Skeletal muscle cell (primary cell): ENCODE measurements at regions not wholly inside any gene's neighbourhood (a gene's known extent, or its start where the extent isn't known, plus 50 kb on each side); places are given as distances from the start of the nearest gene placed in this dataset.
A peak's percentile ranks its signal among the peaks of the same experiment; 100 is the strongest.

Source experiments
- DNase-seq: peaks from one replicate; pipeline ENCODE4 v3.0.0-alpha.2; 2010; ENCODE audit warnings: low read depth
- H3K4me3 ChIP-seq: 2 replicates; pipeline ENCODE4 v1.5.1; 2011; ENCODE audit warnings: low read depth, mild to moderate bottlenecking, control low read depth, low read length, moderate library complexity

DNA sequence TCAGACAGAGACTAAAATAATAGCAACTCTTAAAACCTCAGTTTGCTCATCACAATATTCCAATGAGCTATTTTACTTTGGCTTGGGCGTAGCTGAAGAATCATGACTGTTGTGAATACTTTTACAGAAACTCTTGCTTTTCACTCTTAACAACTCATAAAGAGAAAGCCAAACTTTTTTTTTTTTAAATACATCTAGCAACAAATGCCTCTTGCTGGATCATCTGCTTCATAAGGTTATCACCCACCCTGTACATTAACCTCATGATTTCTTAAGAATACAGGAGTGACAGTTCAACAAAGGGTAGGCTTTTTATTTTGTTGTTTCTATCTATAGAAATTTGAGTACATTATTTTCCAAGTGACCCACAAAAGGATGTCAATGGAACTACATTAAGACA lies 307.4 kb upstream of the DDHD1 start:
- DNase-seq, result no peak
- no peak overlapping the region for H3K4me3 ChIP-seq

DNA sequence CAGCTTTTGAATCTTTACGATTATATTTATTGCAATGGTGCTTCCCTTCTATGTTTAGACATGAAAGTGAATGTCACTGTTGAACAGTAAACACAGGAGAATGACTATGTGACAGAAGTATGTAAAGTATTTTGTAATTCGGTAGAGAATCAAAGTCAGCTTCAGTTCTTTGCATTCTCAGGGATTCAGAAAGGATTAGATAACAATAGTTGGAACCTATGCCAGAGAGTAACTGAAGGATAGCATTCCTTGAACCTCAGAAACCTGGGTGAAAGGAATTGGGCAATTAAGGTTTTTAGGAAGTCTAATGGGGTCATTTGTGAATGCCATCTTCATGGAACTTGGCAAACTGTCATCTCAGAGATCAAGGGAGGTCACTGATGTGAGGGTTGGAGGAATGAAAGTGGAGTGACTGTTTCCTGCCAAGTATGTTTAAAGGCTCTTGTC lies 305.3 kb upstream of the DDHD1 start:
- peak; percentile 17 for DNase-seq
- no peak overlapping the region for H3K4me3 ChIP-seq

DNA sequence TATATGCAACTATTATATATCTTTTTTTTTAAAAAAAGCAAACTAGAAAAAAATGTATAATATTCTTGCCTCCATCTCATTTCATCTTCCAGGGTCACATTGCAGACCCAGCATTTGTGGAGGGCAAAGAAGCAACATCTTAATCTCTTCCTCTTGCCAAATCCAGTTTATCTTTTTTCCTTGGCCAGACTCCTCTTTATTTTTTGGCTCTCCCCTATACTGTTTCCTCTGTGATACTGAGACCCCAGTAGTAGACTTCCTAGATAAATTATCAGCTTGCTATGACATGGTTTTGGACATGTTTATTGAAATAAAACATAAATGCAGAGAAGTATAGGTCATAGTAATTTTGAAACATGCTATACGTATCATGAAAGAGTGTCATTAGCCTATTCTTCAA lies 303.8 kb upstream of the DDHD1 start:
- no peak for DNase-seq
- no peak overlapping the region for H3K4me3 ChIP-seq

DNA sequence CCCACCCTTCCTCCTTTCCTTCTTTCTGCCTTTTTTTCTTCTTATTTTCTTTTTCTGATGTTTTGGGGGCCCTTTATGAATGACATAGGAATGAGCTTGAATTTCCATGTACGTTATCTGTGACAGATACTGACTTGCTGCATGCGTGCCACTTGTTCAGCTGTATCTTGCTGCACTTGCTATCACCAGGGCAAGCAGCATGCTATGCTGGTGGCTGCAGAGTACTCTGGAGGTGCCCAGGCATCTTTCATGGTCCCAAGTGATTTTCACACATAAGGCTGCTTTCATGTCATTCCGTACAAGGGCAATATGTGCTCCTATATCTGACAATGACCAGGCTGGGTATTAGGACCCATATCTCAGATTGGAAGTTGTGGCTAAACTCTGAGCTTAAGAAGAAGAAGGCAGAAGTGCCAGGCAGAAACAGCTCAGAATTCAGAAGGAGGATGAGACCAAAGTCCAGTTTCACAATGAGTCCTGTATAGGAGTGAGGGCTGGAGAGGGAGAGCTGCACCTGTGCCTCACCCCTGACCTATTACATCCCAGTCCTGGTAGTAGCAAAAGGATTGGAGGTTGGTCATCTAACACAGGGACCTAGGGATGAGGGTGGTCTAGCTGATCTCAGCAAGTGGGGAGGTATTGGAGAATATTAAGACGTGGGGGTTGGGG lies 299.0 kb upstream of the DDHD1 start:
- no peak for DNase-seq
- no peak overlapping the region for H3K4me3 ChIP-seq

DNA sequence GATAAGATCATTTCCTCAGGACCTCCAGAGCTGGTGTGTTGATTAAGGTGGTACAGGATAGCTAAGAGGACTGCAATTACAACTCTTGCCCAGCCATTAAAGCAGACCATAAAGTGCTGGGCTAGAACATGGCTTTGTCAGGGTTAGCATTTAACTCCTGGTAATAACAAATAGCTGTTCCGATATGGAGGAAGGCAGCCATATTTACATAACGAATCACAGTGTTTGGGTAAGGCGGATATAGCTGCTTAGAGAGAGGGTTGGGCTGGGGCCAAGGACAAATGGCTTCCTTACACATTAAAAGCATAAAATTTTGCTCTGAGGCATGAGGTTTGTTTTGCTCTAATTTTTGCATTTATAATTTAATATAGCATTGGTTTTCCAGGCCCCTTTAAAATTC lies 297.7 kb upstream of the DDHD1 start:
- no peak for DNase-seq
- no peak overlapping the region for H3K4me3 ChIP-seq

DNA sequence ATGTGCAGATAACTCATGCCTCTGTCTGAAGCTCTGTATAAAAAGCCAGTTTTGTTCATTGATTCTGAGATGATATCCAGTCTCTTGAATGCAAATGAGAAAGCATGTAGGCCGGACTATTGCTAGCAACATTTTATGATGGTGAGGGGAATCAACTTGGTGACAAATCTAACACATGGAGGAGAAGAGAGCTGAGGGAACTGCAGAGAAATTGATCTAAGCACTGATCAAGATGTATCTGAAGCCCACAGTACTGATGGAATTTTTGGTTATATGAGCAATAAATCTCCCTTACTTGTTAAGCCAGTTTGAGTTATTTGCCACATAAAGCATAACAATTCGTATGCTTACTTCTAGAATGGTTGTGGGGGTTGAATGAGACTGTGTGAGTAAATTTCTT lies 295.6 kb upstream of the DDHD1 start:
- no peak for DNase-seq
- no peak overlapping the region for H3K4me3 ChIP-seq

DNA sequence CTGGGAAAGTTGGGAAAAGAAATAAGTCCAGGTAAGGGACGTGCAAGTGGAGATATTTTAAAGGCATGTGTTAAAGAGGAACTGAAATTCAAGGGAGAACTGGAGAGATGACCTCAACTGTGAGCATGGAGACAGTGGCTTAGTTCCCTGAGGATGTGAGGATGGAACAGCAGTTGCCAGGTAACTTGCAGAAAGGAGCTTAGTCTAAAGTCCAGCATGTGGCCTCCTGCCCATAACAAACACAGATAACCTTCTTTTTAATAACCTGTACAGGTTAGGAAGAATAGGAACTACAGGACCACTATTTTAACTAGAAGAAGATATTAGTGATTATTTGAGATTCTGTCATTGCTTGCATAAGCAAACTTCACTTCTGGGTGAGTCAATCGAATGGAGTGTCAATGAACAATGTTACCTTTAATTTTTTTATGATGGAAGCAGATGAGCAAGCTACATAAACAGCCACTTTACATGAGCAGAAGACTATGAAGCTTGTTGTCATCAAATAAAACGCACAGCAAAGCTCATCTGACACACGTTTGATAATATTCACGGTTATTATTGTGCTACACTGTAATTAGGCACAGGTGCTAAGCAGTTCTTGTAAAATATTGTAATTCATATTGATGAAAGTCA lies 291.7 kb upstream of the DDHD1 start:
- DNase-seq, result no peak

DNA sequence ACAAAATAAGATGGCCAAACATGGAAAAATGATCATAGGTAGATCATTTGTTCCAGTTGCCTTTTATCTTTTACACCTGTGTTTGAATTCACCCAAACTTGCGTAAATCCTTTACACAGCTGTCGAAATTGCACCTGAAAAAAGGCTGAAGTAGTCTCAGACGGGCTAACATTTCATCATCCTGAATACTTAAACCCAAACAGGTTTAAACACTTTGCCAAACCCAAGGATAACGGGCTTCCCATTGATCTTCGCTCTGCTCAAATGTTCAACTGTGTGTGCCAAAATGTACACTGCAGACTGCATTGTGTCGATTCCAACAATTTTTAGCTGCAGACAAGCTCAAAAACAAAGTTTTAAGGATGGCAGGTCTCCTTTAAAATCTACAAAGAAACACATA lies 288.7 kb upstream of the DDHD1 start:
- no peak overlapping the region for H3K4me3 ChIP-seq
- no peak for DNase-seq

More for the DNA sequence above, 291.7 kb upstream of the DDHD1 start:
- H3K4me3 ChIP-seq, result no peak overlapping the region

DNA sequence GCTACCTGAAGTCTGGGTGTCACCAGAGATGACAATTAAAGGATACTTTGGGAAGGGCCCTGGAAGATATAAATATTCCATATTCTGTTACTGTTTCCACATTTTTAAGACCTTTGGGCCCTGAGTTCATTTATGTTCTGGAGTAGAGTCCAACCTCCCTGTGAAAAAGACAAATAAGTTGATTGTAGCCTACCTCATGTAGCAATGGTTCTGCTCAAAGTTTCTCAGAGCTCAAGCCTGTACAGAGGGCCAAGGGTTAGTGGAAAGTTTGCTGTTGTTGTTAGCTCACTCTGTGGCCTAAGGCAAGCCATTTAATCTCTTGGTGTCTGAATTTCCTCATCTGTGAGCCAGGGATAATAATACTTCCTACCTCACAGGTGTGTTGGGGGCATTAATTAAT lies 284.7 kb upstream of the DDHD1 start:
- DNase-seq, result no peak
- no peak overlapping the region for H3K4me3 ChIP-seq

DNA sequence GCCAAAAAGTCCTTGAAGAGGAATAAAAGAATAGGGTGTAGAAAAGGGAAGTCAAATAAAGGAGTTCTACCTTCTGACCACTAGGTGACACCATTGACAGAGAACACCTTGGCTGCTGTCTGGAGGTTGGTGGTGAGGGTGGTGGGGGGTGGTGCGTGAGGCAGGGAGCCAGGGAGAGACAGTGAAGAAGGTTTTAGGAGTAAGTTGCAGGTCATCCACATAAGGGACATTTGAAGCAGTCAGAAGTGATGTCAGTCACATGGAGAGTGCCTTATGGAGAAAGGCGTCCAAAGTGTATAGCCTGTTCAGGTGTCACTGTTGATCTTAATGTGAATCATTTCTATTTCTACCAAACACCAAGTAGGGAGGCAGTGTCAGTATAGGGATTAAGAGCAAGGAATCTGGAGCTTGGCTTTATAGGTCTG lies 279.3 kb upstream of the DDHD1 start:
- no peak overlapping the region for H3K4me3 ChIP-seq
- DNase-seq, result peak; percentile 10

DNA sequence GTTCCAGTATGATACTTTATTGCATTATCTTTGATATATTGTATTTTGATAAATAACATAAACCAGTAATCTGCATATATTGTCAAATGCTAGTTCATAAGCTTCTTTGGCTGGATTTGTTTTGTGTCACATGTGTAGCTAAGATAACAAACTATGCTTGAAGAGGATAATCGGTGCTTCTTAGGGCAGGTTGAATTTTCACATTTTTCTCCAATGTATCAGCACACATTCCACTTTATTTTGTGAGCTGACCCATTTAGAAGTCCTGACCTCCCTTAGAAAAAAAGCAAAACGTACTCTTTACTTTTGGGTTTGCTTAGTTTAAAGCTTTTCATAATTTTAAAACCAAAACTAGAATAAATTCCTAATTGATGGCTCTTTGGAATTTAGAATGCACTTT lies 277.7 kb upstream of the DDHD1 start:
- DNase-seq, result no peak
- no peak overlapping the region for H3K4me3 ChIP-seq

DNA sequence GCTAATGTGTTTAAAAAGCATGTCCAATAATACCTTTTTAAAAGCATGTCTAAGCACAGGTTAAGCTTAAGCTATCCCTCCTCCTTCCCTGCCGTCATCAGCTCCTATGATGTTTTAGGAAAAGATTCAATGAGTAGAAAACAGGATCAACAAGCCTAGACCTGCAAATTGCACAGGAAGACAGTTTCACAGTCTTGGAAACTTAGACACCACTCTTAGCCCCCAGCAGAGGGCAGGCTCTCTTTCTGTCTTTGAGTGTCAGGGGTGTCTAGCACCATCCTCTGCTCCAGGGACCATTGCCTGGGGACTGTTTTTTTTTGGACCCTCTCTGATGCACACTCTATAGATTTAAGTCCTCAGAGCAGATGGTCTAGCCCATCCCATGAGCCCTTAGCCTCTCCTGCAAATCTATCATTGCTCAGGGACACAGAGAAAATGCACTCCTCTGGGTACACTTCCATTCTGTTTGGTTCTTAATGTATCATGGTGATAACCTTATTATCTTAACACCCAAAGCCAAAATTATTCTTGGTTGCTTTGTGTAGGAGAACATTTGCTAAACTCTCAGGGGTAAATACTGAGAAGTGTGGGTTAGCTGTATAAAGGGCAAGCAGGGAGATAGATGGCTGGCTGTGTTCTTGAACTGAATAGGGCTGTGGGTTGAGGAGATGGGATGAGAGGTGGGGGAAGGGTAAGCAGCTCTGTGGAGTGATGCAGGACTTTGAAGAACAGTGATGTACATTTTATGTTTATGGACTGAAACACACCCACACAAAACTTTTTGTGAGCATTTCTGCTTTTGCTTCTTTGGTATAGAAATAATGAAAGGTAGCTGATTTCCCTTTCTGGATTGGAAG lies 259.9 kb upstream of the DDHD1 start:
- no peak for DNase-seq

DNA sequence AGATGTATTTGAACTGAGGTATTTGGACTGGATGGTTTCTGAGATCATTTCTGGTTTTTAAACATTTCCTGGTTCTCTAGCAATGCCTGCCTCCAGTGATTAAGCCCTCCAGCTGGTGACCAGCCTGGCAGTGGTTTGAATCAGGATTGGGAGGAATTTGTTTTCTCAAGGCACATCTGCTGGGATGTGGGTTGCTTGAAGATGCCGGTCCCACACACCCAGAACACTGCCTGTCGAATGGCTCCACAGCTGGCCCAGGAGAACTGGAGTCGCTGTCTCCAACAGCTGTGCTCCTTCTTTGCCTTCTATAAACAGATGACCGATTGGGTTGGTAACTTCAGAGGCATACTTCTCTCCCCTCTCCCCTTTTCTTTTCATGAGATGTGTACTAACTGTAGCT lies 258.0 kb upstream of the DDHD1 start:
- H3K4me3 ChIP-seq, result no peak overlapping the region
- peak; percentile 59 for DNase-seq

More for the DNA sequence above, 259.9 kb upstream of the DDHD1 start:
- no peak overlapping the region for H3K4me3 ChIP-seq

DNA sequence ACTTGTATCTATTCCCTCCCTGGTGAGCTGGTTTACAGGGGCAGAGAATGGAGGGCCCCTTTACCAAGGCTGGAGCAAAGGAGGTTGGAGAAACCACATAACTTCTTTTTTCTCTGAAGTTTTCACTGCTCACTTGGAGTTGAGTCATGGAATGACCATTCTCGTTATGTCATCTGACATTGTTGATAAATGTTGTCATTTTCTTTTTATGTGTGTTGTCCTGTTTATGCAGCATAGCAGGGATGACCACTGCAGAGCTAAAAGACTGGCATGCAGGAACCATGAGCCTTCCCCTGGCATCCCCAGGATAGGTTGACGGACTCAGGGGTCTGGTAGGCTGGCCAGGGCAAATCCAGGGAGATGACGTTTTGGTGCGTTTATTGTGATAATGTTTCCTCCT lies 256.8 kb upstream of the DDHD1 start:
- no peak overlapping the region for H3K4me3 ChIP-seq
- no peak for DNase-seq

DNA sequence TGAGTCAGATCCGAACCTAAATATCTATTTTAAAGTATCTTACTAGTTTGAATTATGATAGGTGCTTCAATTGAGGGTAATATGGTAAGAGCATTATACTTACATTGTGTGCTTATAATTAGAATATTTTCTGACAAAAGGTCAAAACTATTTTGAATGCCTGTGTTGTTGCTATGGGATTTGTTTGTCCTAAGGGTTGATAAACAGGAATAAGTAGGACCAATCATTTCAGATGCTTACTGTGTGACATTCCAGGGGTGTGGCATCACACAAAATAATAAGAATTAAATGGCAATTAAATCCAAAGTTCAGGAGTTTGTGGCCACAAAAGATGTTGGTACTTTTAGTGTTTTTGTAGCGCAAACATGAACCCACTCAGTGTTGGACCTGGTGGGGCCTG lies 256.2 kb upstream of the DDHD1 start:
- DNase-seq, result no peak
- no peak overlapping the region for H3K4me3 ChIP-seq

DNA sequence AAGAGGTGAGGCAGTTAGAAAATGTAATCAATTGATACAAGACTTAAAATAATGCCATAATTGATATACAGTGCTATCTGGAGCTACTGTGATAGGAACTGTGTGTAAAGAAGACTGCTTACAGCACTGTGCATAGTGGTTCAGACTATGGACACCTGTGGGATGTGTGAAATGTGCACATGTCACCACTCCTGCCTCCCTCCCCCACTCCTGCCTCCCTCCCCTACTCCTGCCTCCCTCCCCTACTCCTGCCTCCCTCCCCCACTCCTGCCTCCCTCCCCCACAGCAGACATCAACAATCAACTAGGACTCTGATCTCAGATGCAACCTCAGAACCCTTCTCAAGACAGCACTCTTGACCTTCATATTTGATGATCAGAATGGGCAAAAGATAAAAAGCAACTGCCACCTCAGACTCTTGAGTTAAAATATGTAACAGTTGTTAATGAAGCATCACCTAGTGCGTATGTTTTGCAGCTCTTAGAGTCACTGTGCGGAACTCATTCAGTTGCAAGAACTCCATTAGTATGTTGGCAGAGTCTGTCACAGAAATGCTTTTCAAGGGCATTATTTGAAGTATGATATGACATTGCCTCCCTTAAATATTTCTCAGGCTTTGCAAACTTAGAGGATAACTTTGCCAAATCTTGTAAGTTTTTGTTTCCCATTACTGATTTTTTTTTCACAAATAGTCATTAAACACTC lies 255.2 kb upstream of the DDHD1 start:
- no peak for DNase-seq
- no peak overlapping the region for H3K4me3 ChIP-seq

DNA sequence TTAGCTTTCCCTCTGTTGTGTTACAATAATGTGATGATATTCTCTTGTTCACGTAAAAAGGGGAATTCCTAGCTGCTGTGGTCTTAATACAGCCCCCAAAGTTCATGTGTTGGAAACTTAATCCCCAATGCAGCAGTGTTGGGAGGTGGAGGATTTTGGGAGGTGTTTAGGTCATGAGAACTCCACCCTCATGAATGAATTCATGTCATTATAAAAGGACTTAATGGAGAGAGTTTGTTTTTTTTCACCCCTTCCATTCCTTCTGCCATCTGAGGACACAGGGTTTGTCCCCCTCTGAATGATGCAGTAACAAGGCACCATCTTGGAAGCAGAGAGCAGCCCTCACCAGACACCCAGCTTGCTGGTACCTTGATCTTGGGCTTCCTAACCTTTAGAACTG lies 253.4 kb upstream of the DDHD1 start:
- no peak for DNase-seq
- no peak overlapping the region for H3K4me3 ChIP-seq

DNA sequence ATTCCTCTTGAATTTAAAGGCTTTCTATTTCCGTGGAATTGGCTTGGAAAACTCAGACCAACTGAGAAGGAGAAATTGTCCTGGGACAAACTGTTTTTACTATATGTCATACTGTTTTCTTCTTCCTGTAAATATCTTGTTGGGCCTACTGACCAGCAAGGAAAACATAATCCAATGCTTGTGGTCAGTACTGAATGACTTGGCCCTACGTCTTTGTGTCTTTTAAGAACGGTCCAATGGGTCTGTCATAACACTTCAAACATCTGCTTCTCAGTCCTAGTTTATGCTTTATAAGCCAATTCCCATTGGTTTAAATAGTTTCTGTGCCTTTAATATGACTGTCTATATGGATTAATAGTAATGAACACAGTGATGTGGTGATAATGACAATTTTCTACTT lies 248.5 kb upstream of the DDHD1 start:
- no peak overlapping the region for H3K4me3 ChIP-seq
- no peak for DNase-seq

DNA sequence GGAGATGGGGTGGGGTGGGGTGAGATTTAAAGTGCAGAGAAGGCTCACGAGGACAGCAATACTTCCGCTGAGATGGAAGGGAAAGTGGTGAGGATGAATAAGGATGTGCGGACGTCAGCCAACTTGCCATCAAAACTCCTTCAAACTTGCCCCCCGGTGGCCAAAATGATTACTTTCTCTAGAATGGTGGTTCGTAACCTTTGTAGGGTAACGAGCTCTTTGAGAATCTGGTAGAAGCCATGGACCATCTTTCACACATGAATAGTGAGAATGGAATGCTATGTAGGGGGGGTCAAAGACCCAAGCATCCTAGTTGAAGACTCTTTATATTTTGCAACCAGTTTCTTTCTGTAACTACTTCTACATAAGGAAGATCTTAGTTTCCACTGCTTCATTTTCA lies 245.9 kb upstream of the DDHD1 start:
- H3K4me3 ChIP-seq, result no peak overlapping the region
- peak; percentile 44 for DNase-seq

DNA sequence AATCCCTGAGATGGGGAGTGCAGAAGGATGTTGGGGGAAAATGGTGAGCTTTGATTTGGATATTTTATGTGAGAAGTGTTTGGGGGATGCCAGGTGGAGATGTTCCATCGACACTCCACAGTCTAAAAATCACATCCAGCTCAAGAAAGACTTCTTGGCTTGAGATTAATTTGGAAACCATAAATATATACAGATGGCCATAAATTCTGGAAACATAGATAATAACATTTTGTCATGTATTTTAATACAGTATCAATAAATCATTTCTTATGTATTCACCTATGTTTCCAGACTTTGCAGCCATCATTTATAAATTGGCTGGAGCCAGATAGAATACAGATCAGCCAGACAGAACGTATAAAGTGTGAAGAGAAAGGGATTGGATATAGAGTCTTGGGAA lies 245.5 kb upstream of the DDHD1 start:
- no peak for DNase-seq
- no peak overlapping the region for H3K4me3 ChIP-seq
